GM23338 (cell line): ENCODE measurements at regions not wholly inside any gene's neighbourhood (a gene's known extent, or its start where the extent isn't known, plus 50 kb on each side); places are given as distances from the start of the nearest gene placed in this dataset.

Experiments
- ATAC-seq: fragments of 200-7000 bp; cut with Tn5 transposase; 3 replicates; pipeline ENCODE4 v1.9.1; 2020
- DNase-seq: peaks from one replicate; pipeline ENCODE4 v3.0.0-alpha.2; 2015; ENCODE audit warnings: low spot score
- H2AFZ ChIP-seq: fragments of 200-600 bp; sonication (generic); 2 replicates; pipeline ENCODE4 v1.8.0; 2016; ENCODE audit warnings: antibody characterized with exemption, mild to moderate bottlenecking, moderate library complexity
- H3F3A ChIP-seq: fragments of 200-600 bp; sonication (generic); replicated peaks from 2 replicates; pipeline ENCODE4 v1.8.0; 2017; ENCODE audit warnings: antibody characterized with exemption, mixed run types, low read depth
- H3K27ac ChIP-seq: fragments of 200-600 bp; sonication (generic); 2 replicates; pipeline ENCODE4 v1.6.1; 2016; ENCODE audit warnings: low read depth
- H3K27me3 ChIP-seq: fragments of 200-600 bp; sonication (generic); 2 replicates; pipeline ENCODE4 v1.8.0; 2016; ENCODE audit warnings: mild to moderate bottlenecking, mixed run types, moderate library complexity; ENCODE audit not compliant: insufficient read depth
- H3K36me3 ChIP-seq: fragments of 200-600 bp; sonication (generic); 2 replicates; pipeline ENCODE4 v1.8.0; 2016; ENCODE audit warnings: mild to moderate bottlenecking; ENCODE audit not compliant: insufficient read depth
- H3K4me1 ChIP-seq: fragments of 200-600 bp; sonication (generic); 2 replicates; pipeline ENCODE4 v1.8.0; 2016; ENCODE audit warnings: mild to moderate bottlenecking, moderate library complexity; ENCODE audit not compliant: insufficient read depth
- H3K4me2 ChIP-seq: fragments of 200-600 bp; sonication (generic); 2 replicates; pipeline ENCODE4 v1.7.1; 2017; ENCODE audit warnings: mixed run types
- H3K4me3 ChIP-seq: fragments of 200-600 bp; sonication (generic); 2 replicates; pipeline ENCODE4 v1.6.1; 2016; ENCODE audit warnings: mixed run types
- H3K79me2 ChIP-seq: fragments of 200-600 bp; sonication (generic); replicated peaks from 2 replicates; pipeline ENCODE4 v1.8.0; 2017; ENCODE audit warnings: mild to moderate bottlenecking; ENCODE audit not compliant: insufficient read depth
- H3K9me2 ChIP-seq: fragments of 200-600 bp; sonication (generic); 2 replicates; pipeline ENCODE4 v1.8.0; 2017; ENCODE audit not compliant: insufficient read depth
- H4K20me1 ChIP-seq: fragments of 200-600 bp; sonication (generic); replicated peaks from 2 replicates; pipeline ENCODE4 v1.8.0; 2017; ENCODE audit warnings: mild to moderate bottlenecking; ENCODE audit not compliant: insufficient read depth
- H3K27ac Mint-ChIP-seq: 2 replicates; pipeline ENCODE4 v1.8.0; 2020; ENCODE audit warnings: inconsistent platforms, mild to moderate bottlenecking, moderate library complexity, mixed read lengths
- H3K27me3 Mint-ChIP-seq: 3 replicates; pipeline ENCODE4 v1.8.0; 2022; ENCODE audit warnings: low read depth, mild to moderate bottlenecking, moderate library complexity, mixed read lengths, inconsistent platforms; ENCODE audit not compliant: insufficient read depth, poor library complexity
- H3K36me3 Mint-ChIP-seq: 3 replicates; pipeline ENCODE4 v1.8.0; 2021; ENCODE audit warnings: low read depth, mild to moderate bottlenecking, inconsistent platforms, moderate library complexity, mixed read lengths
- H3K4me1 Mint-ChIP-seq: 3 replicates; pipeline ENCODE4 v1.8.0; 2020; ENCODE audit warnings: mild to moderate bottlenecking, inconsistent platforms, mixed read lengths
- H3K4me3 Mint-ChIP-seq: 3 replicates; pipeline ENCODE4 v1.8.0; 2021; ENCODE audit warnings: moderate library complexity, mild to moderate bottlenecking, inconsistent platforms, mixed read lengths
- H3K9me3 Mint-ChIP-seq: 3 replicates; pipeline ENCODE4 v1.8.0; 2020; ENCODE audit warnings: moderate library complexity, mild to moderate bottlenecking, inconsistent platforms, mixed read lengths
- CREB1 ChIP-seq: fragments of 250-450 bp; sonication (Bioruptor Pico); IDR thresholded peaks from 2 replicates; pipeline ENCODE4 v1.5.0; 2020; ENCODE audit warnings: low read depth, mild to moderate bottlenecking, moderate library complexity
- EZH2 ChIP-seq: fragments of 200-600 bp; sonication (generic); IDR thresholded peaks from one replicate; pipeline ENCODE4 v1.8.0; 2017; ENCODE audit warnings: antibody characterized with exemption, mild to moderate bottlenecking, low read depth; ENCODE audit not compliant: unreplicated experiment
- EZH2phosphoT487 ChIP-seq: fragments of 200-600 bp; sonication (generic); IDR thresholded peaks from one replicate; pipeline ENCODE4 v1.8.1; 2018; ENCODE audit warnings: antibody characterized with exemption; ENCODE audit not compliant: unreplicated experiment
- JUNB ChIP-seq: IDR thresholded peaks from one replicate; pipeline ENCODE4 v1.6.1; 2016; ENCODE audit warnings: antibody characterized with exemption; ENCODE audit not compliant: unreplicated experiment
- NANOG ChIP-seq: IDR thresholded peaks from 2 replicates; pipeline ENCODE4 v1.6.1; 2016; ENCODE audit warnings: antibody characterized with exemption, borderline replicate concordance
- POLR2AphosphoS5 ChIP-seq: IDR thresholded peaks from 2 replicates; pipeline ENCODE4 v1.6.1; 2016; ENCODE audit warnings: antibody characterized with exemption, low read depth
- STAT1 ChIP-seq: IDR thresholded peaks from one replicate; pipeline ENCODE4 v1.6.1; 2016; ENCODE audit warnings: antibody characterized with exemption; ENCODE audit not compliant: unreplicated experiment
- ZNF114 ChIP-seq: fragments of 250-450 bp; sonication (Bioruptor Pico); IDR thresholded peaks from 2 replicates; pipeline ENCODE4 v1.5.0; 2020; ENCODE audit warnings: mild to moderate bottlenecking, moderate library complexity
- ZNF331 ChIP-seq: fragments of 250-450 bp; sonication (Bioruptor Pico); IDR thresholded peaks from 2 replicates; pipeline ENCODE4 v1.5.0; 2020; ENCODE audit warnings: low read depth, mild to moderate bottlenecking, moderate library complexity
- TF ChIP-seq, protein P1 (sequence below): fragments of 250-450 bp; sonication (Bioruptor Pico); IDR thresholded peaks from 2 replicates; pipeline ENCODE4 v1.5.0; 2020; ENCODE audit warnings: mild to moderate bottlenecking, moderate library complexity
- TF ChIP-seq, protein P2 (sequence below), 2 experiments: fragments of 200-600 bp in 1 of 2; sonication (generic) in 1 of 2; conservative IDR thresholded peaks; 2 replicates each; pipeline versions ENCODE4 v1.5.1 to v1.6.1; 2016 to 2017; ENCODE audit warnings: antibody characterized with exemption in 2 of 2, low read depth in 2 of 2, mild to moderate bottlenecking in 2 of 2, moderate library complexity in 1 of 2
- TF ChIP-seq, protein P3 (sequence below): IDR thresholded peaks from one replicate; pipeline ENCODE4 v1.6.1; 2018; ENCODE audit warnings: antibody characterized with exemption; ENCODE audit not compliant: unreplicated experiment
- TF ChIP-seq, protein P4 (sequence below): IDR thresholded peaks from 2 replicates; pipeline ENCODE4 v1.6.1; 2016; ENCODE audit warnings: antibody characterized with exemption

DNA sequence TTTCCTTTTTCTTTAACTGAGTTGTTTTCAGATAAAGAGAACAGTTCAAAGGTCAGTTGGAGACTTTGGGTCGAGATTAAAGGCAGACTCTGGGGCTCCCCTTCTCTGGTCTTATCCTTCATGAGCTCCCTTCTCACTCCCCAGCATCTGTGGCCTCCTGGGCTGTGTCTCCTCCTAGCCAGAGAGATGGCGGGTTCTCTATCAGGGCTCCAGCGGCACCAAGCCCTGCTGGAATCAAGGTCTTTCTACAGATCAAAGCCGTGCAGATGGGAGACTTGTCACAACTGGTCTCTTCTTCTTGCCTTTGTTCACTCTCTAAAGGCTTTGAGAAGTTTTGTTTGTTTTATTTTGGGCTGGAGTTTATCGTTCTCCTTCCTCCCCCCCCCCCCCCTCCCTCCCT lies 373.7 kb upstream of the C1orf174 start:
- Histone ChIP-seq H3K36me3 (no peaks in the 10 kb centered on the region), H4K20me1 (no peaks in the 10 kb centered on the region), H3K27ac (no peak overlapping the region), H3F3A (no peaks in the 10 kb centered on the region), H3K4me1 (no peaks in the 10 kb centered on the region), H3K4me3 (no peak overlapping the region), H3K27me3 (no peaks in the 10 kb centered on the region), H3K9me2 (no peaks in the 10 kb centered on the region), H3K4me2 (no peak overlapping the region), H3K79me2 (no peaks in the 10 kb centered on the region), H2AFZ (no peak overlapping the region)
- Mint-ChIP-seq H3K27ac (no peak overlapping the region), H3K4me1 (peaks cover 4% of the 10 kb centered on the region; the same call in 1 of the 3 replicates), H3K36me3 (peaks cover 38% of the 10 kb centered on the region; the same call in 2 of the 3 replicates), H3K9me3 (peaks cover 98% of the 10 kb centered on the region), H3K4me3 (no peak overlapping the region), H3K27me3 (peaks cover 1% of the 10 kb centered on the region)
- TF ChIP-seq STAT1 (no peak), EZH2 (no peak), CREB1 (no peak), ZNF114 (CRISPR knock-in tag) (no peak), POLR2AphosphoS5 (no peak), EZH2phosphoT487 (no peak), NANOG (no peak), ZNF331 (no peak), JUNB (no peak)
- TF ChIP-seq, protein P1, sequence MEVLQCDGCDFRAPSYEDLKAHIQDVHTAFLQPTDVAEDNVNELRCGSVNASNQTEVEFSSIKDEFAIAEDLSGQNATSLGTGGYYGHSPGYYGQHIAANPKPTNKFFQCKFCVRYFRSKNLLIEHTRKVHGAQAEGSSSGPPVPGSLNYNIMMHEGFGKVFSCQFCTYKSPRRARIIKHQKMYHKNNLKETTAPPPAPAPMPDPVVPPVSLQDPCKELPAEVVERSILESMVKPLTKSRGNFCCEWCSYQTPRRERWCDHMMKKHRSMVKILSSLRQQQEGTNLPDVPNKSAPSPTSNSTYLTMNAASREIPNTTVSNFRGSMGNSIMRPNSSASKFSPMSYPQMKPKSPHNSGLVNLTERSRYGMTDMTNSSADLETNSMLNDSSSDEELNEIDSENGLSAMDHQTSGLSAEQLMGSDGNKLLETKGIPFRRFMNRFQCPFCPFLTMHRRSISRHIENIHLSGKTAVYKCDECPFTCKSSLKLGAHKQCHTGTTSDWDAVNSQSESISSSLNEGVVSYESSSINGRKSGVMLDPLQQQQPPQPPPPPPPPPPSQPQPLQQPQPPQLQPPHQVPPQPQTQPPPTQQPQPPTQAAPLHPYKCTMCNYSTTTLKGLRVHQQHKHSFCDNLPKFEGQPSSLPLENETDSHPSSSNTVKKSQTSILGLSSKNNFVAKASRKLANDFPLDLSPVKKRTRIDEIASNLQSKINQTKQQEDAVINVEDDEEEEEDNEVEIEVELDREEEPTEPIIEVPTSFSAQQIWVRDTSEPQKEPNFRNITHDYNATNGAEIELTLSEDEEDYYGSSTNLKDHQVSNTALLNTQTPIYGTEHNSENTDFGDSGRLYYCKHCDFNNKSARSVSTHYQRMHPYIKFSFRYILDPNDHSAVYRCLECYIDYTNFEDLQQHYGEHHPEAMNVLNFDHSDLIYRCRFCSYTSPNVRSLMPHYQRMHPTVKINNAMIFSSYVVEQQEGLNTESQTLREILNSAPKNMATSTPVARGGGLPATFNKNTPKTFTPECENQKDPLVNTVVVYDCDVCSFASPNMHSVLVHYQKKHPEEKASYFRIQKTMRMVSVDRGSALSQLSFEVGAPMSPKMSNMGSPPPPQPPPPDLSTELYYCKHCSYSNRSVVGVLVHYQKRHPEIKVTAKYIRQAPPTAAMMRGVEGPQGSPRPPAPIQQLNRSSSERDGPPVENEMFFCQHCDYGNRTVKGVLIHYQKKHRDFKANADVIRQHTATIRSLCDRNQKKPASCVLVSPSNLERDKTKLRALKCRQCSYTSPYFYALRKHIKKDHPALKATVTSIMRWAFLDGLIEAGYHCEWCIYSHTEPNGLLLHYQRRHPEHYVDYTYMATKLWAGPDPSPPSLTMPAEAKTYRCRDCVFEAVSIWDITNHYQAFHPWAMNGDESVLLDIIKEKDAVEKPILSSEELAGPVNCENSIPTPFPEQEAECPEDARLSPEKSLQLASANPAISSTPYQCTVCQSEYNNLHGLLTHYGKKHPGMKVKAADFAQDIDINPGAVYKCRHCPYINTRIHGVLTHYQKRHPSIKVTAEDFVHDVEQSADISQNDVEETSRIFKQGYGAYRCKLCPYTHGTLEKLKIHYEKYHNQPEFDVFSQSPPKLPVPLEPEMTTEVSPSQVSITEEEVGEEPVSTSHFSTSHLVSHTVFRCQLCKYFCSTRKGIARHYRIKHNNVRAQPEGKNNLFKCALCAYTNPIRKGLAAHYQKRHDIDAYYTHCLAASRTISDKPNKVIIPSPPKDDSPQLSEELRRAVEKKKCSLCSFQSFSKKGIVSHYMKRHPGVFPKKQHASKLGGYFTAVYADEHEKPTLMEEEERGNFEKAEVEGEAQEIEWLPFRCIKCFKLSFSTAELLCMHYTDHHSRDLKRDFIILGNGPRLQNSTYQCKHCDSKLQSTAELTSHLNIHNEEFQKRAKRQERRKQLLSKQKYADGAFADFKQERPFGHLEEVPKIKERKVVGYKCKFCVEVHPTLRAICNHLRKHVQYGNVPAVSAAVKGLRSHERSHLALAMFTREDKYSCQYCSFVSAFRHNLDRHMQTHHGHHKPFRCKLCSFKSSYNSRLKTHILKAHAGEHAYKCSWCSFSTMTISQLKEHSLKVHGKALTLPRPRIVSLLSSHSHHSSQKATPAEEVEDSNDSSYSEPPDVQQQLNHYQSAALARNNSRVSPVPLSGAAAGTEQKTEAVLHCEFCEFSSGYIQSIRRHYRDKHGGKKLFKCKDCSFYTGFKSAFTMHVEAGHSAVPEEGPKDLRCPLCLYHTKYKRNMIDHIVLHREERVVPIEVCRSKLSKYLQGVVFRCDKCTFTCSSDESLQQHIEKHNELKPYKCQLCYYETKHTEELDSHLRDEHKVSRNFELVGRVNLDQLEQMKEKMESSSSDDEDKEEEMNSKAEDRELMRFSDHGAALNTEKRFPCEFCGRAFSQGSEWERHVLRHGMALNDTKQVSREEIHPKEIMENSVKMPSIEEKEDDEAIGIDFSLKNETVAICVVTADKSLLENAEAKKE (CRISPR knock-in tag): no peak
- TF ChIP-seq, protein P2, sequence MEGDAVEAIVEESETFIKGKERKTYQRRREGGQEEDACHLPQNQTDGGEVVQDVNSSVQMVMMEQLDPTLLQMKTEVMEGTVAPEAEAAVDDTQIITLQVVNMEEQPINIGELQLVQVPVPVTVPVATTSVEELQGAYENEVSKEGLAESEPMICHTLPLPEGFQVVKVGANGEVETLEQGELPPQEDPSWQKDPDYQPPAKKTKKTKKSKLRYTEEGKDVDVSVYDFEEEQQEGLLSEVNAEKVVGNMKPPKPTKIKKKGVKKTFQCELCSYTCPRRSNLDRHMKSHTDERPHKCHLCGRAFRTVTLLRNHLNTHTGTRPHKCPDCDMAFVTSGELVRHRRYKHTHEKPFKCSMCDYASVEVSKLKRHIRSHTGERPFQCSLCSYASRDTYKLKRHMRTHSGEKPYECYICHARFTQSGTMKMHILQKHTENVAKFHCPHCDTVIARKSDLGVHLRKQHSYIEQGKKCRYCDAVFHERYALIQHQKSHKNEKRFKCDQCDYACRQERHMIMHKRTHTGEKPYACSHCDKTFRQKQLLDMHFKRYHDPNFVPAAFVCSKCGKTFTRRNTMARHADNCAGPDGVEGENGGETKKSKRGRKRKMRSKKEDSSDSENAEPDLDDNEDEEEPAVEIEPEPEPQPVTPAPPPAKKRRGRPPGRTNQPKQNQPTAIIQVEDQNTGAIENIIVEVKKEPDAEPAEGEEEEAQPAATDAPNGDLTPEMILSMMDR (conservative IDR thresholded peaks at IDR 0.05; ENCODE audit: low read depth in 2 of 2): no peak
- TF ChIP-seq, protein P3, sequence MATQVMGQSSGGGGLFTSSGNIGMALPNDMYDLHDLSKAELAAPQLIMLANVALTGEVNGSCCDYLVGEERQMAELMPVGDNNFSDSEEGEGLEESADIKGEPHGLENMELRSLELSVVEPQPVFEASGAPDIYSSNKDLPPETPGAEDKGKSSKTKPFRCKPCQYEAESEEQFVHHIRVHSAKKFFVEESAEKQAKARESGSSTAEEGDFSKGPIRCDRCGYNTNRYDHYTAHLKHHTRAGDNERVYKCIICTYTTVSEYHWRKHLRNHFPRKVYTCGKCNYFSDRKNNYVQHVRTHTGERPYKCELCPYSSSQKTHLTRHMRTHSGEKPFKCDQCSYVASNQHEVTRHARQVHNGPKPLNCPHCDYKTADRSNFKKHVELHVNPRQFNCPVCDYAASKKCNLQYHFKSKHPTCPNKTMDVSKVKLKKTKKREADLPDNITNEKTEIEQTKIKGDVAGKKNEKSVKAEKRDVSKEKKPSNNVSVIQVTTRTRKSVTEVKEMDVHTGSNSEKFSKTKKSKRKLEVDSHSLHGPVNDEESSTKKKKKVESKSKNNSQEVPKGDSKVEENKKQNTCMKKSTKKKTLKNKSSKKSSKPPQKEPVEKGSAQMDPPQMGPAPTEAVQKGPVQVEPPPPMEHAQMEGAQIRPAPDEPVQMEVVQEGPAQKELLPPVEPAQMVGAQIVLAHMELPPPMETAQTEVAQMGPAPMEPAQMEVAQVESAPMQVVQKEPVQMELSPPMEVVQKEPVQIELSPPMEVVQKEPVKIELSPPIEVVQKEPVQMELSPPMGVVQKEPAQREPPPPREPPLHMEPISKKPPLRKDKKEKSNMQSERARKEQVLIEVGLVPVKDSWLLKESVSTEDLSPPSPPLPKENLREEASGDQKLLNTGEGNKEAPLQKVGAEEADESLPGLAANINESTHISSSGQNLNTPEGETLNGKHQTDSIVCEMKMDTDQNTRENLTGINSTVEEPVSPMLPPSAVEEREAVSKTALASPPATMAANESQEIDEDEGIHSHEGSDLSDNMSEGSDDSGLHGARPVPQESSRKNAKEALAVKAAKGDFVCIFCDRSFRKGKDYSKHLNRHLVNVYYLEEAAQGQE: no peak
- TF ChIP-seq, protein P4, sequence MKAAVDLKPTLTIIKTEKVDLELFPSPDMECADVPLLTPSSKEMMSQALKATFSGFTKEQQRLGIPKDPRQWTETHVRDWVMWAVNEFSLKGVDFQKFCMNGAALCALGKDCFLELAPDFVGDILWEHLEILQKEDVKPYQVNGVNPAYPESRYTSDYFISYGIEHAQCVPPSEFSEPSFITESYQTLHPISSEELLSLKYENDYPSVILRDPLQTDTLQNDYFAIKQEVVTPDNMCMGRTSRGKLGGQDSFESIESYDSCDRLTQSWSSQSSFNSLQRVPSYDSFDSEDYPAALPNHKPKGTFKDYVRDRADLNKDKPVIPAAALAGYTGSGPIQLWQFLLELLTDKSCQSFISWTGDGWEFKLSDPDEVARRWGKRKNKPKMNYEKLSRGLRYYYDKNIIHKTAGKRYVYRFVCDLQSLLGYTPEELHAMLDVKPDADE: no peak
- DNase-seq (no peak), ATAC-seq (no peak)
